Fibroblast of pulmonary artery (primary cell): ENCODE measurements at regions not wholly inside any gene's neighbourhood (a gene's known extent, or its start where the extent isn't known, plus 50 kb on each side); places are given as distances from the start of the nearest gene placed in this dataset.
"Not testable (repeated sequence)": the region's sequence is repeated elsewhere in the genome, so short reads cannot be mapped to it uniquely, and the experiment has no call there.

Experiments used
- DNase-seq: peaks from one replicate; pipeline ENCODE4 v3.0.0-alpha.2; 2010; ENCODE audit warnings: low read depth
- H3K4me3 ChIP-seq: replicated peaks from 2 replicates; pipeline ENCODE4 v1.5.1; 2011; ENCODE audit warnings: low read depth, mild to moderate bottlenecking, control low read depth, low read length, moderate library complexity
- TF ChIP-seq, protein P1 (sequence below): IDR thresholded peaks from 2 replicates; pipeline ENCODE4 v1.5.1; 2011; ENCODE audit warnings: mild to moderate bottlenecking, control low read depth, low read length, inconsistent platforms; ENCODE audit errors: missing control alignments

DNA sequence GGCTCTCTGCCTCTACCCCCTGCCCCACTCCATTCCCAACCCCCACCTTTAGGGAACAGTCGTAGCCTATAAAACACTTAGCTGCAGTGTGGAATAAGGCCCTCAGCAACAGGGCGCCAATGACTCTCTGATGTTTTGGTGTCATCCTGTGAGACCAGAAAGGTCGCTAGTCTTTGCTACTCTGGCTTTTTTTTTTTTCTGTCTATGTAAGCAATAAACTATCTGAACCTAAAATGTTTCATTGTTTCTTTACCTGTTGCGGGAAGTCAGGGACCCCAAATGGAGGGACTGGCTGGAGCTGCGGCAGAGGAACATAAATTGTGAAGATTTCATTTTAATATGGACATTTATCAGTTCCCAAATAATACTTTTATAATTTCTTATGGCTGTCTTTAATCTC lies 154.6 kb downstream of the COPS8 start:
- TF ChIP-seq, protein P1, sequence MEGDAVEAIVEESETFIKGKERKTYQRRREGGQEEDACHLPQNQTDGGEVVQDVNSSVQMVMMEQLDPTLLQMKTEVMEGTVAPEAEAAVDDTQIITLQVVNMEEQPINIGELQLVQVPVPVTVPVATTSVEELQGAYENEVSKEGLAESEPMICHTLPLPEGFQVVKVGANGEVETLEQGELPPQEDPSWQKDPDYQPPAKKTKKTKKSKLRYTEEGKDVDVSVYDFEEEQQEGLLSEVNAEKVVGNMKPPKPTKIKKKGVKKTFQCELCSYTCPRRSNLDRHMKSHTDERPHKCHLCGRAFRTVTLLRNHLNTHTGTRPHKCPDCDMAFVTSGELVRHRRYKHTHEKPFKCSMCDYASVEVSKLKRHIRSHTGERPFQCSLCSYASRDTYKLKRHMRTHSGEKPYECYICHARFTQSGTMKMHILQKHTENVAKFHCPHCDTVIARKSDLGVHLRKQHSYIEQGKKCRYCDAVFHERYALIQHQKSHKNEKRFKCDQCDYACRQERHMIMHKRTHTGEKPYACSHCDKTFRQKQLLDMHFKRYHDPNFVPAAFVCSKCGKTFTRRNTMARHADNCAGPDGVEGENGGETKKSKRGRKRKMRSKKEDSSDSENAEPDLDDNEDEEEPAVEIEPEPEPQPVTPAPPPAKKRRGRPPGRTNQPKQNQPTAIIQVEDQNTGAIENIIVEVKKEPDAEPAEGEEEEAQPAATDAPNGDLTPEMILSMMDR = no peak

DNA sequence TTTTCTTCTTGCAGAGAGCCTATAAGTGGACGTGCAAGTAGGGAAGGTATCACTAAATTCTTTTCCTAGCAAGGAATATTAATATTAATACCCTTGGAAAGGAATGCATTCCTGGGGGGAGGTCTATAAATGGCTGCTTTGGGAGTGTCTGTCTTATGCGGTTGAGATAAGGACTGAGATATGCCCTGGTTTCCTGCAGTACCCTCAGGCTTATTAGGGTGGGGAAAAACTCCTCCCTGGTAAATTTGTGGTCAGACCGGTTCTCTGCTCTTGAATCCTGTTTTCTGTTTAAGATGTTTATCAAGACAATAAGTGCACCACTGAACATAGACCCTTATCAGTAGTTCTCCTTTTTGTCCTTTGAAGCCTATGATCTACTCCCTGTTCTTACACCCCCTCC lies 155.2 kb downstream of the COPS8 start:
- not testable (repeated sequence) for DNase-seq, H3K4me3 ChIP-seq

More for the DNA sequence above, 154.6 kb downstream of the COPS8 start:
- no peak for DNase-seq
- H3K4me3 ChIP-seq = no peak overlapping the region

DNA sequence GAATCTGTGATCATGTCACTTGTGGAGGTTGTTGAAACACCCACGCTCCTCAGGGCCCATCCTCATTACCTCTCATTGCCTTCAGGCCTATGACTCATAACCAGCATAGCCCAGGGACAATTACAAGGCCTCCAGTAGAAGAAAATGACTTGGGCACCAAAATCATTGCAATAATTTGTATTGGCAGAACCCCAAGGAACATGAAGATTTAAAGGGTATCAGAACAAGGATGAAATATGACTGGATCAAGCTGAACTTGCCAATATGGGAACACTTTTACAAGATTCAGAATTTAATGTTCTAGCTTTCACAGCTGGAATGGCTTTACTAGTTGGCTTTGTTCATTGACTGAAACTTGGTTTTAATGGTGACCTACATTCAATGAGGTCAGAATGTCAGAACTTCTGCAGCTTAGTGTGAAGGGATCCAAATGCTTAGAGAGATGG lies 156.4 kb downstream of the COPS8 start:
- no peak overlapping the region for H3K4me3 ChIP-seq
- TF ChIP-seq, protein P1 = no peak
- DNase-seq = no peak

DNA sequence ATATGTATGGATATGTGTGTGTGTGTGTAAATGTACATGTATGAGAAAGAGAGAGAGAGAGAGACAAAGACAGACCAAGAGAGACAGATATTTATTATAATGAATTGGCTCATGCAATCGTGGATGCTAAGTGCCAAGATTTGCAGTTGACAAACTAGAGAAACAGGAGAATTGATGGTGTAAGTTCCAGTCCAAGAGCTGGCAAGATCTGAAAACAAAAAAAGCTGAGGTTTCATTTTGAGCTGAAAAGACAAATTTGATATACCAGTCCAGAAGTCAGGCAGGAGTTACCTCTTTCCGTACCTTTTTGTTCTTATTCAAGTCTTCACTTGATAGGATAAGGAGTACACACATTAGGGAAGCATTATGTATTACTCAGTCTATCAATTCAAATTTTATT lies 157.8 kb downstream of the COPS8 start:
- DNase-seq = no peak
- no peak overlapping the region for H3K4me3 ChIP-seq
- TF ChIP-seq, protein P1 = no peak

DNA sequence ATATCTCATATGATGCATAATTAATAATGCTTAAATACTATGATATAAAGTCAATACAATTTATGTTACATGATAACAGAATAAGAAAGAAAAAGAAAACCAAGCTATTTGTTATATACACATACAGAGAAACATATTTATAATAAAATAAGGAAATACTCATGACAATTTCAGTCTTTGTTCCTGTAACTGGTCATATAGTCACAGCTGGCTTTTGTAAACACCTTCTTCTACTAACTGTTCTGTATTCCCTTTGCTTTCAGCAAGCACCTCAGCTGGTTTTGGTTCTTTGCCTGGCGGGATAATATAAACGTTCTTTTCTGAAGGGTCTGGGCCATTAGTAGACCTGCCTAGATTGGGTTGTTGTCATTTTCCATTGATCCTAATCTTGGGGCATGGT lies 158.5 kb downstream of the COPS8 start:
- no peak overlapping the region for H3K4me3 ChIP-seq
- DNase-seq = no peak
- TF ChIP-seq, protein P1 = no peak

DNA sequence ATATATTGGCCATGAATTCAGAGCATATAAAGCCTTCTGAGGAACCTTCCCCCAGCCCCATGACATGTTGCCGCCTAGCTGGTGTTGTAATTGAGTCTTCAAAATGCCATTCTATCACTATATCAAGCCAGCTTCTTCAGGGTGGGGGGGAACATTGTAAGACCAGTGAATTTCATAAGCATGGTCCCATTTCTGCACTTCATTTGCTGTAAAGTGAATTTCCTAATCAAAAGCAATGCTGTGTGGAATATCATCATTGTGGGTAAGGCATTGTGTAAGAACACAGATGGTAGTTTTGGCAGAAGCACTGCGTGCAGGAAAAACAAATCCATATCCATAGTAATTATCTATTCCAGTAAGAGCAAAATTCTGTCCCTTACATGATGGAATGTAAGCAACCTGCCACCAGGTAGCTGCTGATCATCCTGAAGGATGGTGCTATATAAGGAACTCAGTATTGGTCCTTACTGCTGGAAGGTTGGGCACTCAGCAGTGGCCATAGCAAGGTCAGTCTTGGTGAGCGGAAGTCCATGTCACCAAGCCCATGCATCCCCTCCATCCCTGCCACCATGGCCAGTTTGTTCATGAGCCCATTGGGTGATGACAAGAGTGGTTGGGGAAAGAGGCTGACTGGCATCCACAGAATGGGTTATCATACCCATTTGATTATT lies 159.4 kb downstream of the COPS8 start:
- TF ChIP-seq, protein P1 = no peak
- peak; percentile 97 for DNase-seq
- H3K4me3 ChIP-seq = no peak overlapping the region

DNA sequence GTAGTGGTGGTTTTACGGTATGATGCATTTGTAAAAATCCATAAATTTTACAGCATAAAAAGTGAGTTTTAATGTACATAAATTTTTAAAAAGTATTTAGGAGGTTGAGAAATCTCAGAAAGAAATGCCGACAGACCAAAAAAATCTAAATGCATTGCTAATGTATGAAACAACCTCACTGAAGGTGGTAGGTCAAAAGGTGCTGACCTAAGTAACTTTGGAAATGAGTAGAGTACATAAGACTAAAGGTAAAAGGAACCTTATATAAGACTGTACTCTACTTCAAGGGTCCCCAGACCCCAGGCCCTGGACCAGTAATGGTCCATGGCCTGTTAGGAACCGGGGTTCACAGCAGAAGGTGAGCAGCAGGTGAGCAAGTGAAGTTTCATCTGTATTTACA lies 163.4 kb downstream of the COL6A3 start:
- H3K4me3 ChIP-seq = no peak overlapping the region
- TF ChIP-seq, protein P1 = no peak
- DNase-seq = no peak
